ENCODE measurements at regions not wholly inside any gene's neighbourhood (a gene's known extent, or its start where the extent isn't known, plus 50 kb on each side); places are given as distances from the start of the nearest gene placed in this dataset.

DNA sequence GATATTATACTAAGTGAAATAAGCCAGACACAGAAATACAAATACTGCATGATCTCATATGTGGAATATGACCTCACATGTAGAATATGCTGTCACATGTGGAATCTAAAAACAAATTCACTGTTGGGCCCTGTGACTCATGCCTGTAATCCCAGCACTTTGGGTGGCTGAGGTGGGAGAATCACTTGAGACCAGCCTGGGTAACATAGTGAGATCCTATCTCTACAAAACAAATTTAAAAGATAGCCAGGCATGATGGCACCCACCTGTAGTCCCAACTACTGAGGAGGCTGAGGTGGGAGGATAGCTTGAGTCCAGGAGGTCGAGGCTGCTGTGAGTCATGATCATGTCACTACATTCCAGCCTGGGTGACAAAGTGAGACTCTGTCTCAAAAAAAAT lies 160.3 kb downstream of the PTEN start:
- Histone ChIP-seq H3K4me3 (ENCODE audit: low read length) (no peak overlapping the region), H3F3A (ENCODE audit: control insufficient read depth, insufficient read depth) (0 out of 2 replicates have a peak, but pooled peaks cover 5% of the 10 kb centered on the region), H3K4me2 (ENCODE audit: low read length) (no peak overlapping the region), H3K36me3 (ENCODE audit: control insufficient read depth, low read length) (peaks cover 2% of the 10 kb centered on the region; the same call in 1 of the 2 replicates), H3K4me1 (ENCODE audit: control insufficient read depth, low read length) (peaks cover 30% of the 10 kb centered on the region), H3K9me3 (ENCODE audit: control insufficient read depth, insufficient read depth, low read length) (no peaks in the 10 kb centered on the region), H4K20me1 (ENCODE audit: control insufficient read depth, insufficient read depth, low read depth, low read length) (no peaks in the 10 kb centered on the region), H3K79me2 (ENCODE audit: control insufficient read depth, low read length) (no peaks in the 10 kb centered on the region), H3K9me2 (replicated peaks; ENCODE audit: control insufficient read depth, low read length) (no peaks in the 10 kb centered on the region; the same call in 1 of the 2 replicates), H3K27me3 (ENCODE audit: control insufficient read depth, low read length) (no peaks in the 10 kb centered on the region), H3K27ac (ENCODE audit: low read depth, low read length) (no peak overlapping the region)
- TF ChIP-seq, protein P1, sequence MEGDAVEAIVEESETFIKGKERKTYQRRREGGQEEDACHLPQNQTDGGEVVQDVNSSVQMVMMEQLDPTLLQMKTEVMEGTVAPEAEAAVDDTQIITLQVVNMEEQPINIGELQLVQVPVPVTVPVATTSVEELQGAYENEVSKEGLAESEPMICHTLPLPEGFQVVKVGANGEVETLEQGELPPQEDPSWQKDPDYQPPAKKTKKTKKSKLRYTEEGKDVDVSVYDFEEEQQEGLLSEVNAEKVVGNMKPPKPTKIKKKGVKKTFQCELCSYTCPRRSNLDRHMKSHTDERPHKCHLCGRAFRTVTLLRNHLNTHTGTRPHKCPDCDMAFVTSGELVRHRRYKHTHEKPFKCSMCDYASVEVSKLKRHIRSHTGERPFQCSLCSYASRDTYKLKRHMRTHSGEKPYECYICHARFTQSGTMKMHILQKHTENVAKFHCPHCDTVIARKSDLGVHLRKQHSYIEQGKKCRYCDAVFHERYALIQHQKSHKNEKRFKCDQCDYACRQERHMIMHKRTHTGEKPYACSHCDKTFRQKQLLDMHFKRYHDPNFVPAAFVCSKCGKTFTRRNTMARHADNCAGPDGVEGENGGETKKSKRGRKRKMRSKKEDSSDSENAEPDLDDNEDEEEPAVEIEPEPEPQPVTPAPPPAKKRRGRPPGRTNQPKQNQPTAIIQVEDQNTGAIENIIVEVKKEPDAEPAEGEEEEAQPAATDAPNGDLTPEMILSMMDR (IDR thresholded peaks at IDR 0.05; ENCODE audit: low read depth, low read length, poor library complexity, severe bottlenecking), result no peak
- TF ChIP-seq EZH2phosphoT487 (IDR thresholded peaks at IDR 0.05; ENCODE audit: borderline replicate concordance, low read length), result no peak

DNA sequence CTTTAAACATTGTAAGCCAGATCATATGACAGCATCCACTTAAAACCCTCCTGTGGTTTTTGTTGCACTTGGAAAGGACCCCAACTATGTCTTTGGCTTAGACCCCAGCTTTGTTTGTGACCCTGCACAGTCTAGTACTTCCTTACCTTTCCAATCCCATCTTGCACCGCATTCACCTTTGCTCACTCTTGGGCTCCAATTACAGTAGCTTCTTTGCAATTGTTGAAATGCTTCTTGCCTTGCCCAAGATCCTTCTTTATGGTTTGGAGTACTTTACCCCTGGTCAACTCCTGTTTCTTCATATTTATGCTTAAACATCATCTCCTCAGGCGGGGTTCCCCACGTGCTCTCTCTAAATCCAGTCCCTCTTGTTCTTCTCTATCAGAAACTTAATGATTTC lies 162.6 kb downstream of the PTEN start:
- no peak overlapping the region for H3K27ac ChIP-seq (ENCODE audit: low read depth, low read length)
- no peaks in the 10 kb centered on the region for H3K79me2 ChIP-seq (ENCODE audit: control insufficient read depth, low read length)
- no peaks in the 10 kb centered on the region for H3K9me3 ChIP-seq (ENCODE audit: control insufficient read depth, insufficient read depth, low read length)
- peaks cover 2% of the 10 kb centered on the region; the same call in 1 of the 2 replicates for H3K36me3 ChIP-seq (ENCODE audit: control insufficient read depth, low read length)
- peaks cover 35% of the 10 kb centered on the region for H3K4me1 ChIP-seq (ENCODE audit: control insufficient read depth, low read length)
- no peak overlapping the region for H3K4me3 ChIP-seq (ENCODE audit: low read length)
- peaks cover 11% of the 10 kb centered on the region; the same call in 1 of the 2 replicates for H3F3A ChIP-seq (ENCODE audit: control insufficient read depth, insufficient read depth)
- no peaks in the 10 kb centered on the region for H3K27me3 ChIP-seq (ENCODE audit: control insufficient read depth, low read length)
- no peak overlapping the region for H3K4me2 ChIP-seq (ENCODE audit: low read length)
- H3K9me2 ChIP-seq (replicated peaks; ENCODE audit: control insufficient read depth, low read length), result no peaks in the 10 kb centered on the region
- TF ChIP-seq, protein P1 (IDR thresholded peaks at IDR 0.05; ENCODE audit: low read depth, low read length, poor library complexity, severe bottlenecking), result no peak
- TF ChIP-seq EZH2phosphoT487 (IDR thresholded peaks at IDR 0.05; ENCODE audit: borderline replicate concordance, low read length), result no peak
- H4K20me1 ChIP-seq (ENCODE audit: control insufficient read depth, insufficient read depth, low read depth, low read length), result no peaks in the 10 kb centered on the region

- H3K4me2 ChIP-seq (ENCODE audit: low read length), result peak overlapping the region; percentile 66
Observed at GRCh38 chr10:88027570-88027969, 164.1 kb downstream of the PTEN start.

More at GRCh38 chr10:88027570-88027969, 164.1 kb downstream of the PTEN start:
- H4K20me1 ChIP-seq (ENCODE audit: control insufficient read depth, insufficient read depth, low read depth, low read length), result no peaks in the 10 kb centered on the region
- H3K36me3 ChIP-seq (ENCODE audit: control insufficient read depth, low read length), result peaks cover 2% of the 10 kb centered on the region; the same call in 1 of the 2 replicates
- peak overlapping the region; percentile 48 for H3K4me3 ChIP-seq (ENCODE audit: low read length)
- peaks cover 11% of the 10 kb centered on the region; the same call in 1 of the 2 replicates for H3F3A ChIP-seq (ENCODE audit: control insufficient read depth, insufficient read depth)
- no peaks in the 10 kb centered on the region for H3K9me3 ChIP-seq (ENCODE audit: control insufficient read depth, insufficient read depth, low read length)
- peak overlapping the region; percentile 77 for H3K27ac ChIP-seq (ENCODE audit: low read depth, low read length)
- H3K79me2 ChIP-seq (ENCODE audit: control insufficient read depth, low read length), result no peaks in the 10 kb centered on the region
- TF ChIP-seq, protein P1 (IDR thresholded peaks at IDR 0.05; ENCODE audit: low read depth, low read length, poor library complexity, severe bottlenecking), result no peak
- TF ChIP-seq EZH2phosphoT487 (IDR thresholded peaks at IDR 0.05; ENCODE audit: borderline replicate concordance, low read length), result no peak
- H3K9me2 ChIP-seq (replicated peaks; ENCODE audit: control insufficient read depth, low read length), result no peaks in the 10 kb centered on the region
- H3K27me3 ChIP-seq (ENCODE audit: control insufficient read depth, low read length), result no peaks in the 10 kb centered on the region
- H3K4me1 ChIP-seq (ENCODE audit: control insufficient read depth, low read length), result peaks cover 35% of the 10 kb centered on the region

Measured in DOHH2 (cell line).